ENCODE measurements at regions not wholly inside any gene's neighbourhood (a gene's known extent, or its start where the extent isn't known, plus 50 kb on each side); places are given as distances from the start of the nearest gene placed in this dataset.

GRCh38 chr6:129778793-129779192, 68.8 kb upstream of the ARHGAP18 start:
- DNase-seq = no peak

GRCh38 chr6:129777371-129777770, 67.4 kb upstream of the ARHGAP18 start:
- DNase-seq = no peak

GRCh38 chr6:129776542-129777330, 66.8 kb upstream of the ARHGAP18 start:
- no peak for DNase-seq

- DNase-seq = no peak
These were observed 64.9 kb upstream of the ARHGAP18 start for GRCh38 chr6:129774697-129775447.

- no peak for DNase-seq
These were observed 63.3 kb upstream of the ARHGAP18 start for GRCh38 chr6:129773304-129773703.

GRCh38 chr6:129771678-129772077, 61.7 kb upstream of the ARHGAP18 start:
- DNase-seq = no peak

- DNase-seq = no peak
These were observed 58.0 kb upstream of the ARHGAP18 start for GRCh38 chr6:129767776-129768485.

GRCh38 chr6:129766959-129767728, 57.2 kb upstream of the ARHGAP18 start:
- peak; percentile 44 for DNase-seq

GRCh38 chr6:129764761-129765407, 54.9 kb upstream of the ARHGAP18 start:
- DNase-seq = no peak

- no peak for DNase-seq
These were observed 50.0 kb upstream of the ARHGAP18 start for GRCh38 chr6:129759796-129760605.
